ENCODE measurements at regions not wholly inside any gene's neighbourhood (a gene's known extent, or its start where the extent isn't known, plus 50 kb on each side); places are given as distances from the start of the nearest gene placed in this dataset.

GRCh38 chr5:2810644-2811043 is 59.2 kb upstream of the IRX2 start:
- no peak for TF ChIP-seq CTCF (conservative IDR thresholded peaks at IDR 0.05 in 1 of 2, IDR thresholded peaks at IDR 0.05 in 1 of 2; ENCODE audit: low read depth in 1 of 2, low read length in 2 of 2)
- no peak for TF ChIP-seq EZH2 (IDR thresholded peaks at IDR 0.05; ENCODE audit: low read length, missing control alignments)
